ENCODE measurements at regions not wholly inside any gene's neighbourhood (a gene's known extent, or its start where the extent isn't known, plus 50 kb on each side); places are given as distances from the start of the nearest gene placed in this dataset.

GRCh38 chr11:91776655-91777054 lies 448.0 kb upstream of the FAT3 start:
- Histone ChIP-seq H3K4me3 (no peak overlapping the region), H3K9me3 (no peaks in the 10 kb centered on the region), H3K27ac (no peak overlapping the region), H3K36me3 (replicated peaks in 1 of 2; ENCODE audit: insufficient read depth in 1 of 2, low read depth in 2 of 2) (no peaks in the 10 kb centered on the region), H3K27me3 (no peaks in the 10 kb centered on the region), H3K4me1 (peaks cover 4% of the 10 kb centered on the region)
- DNase-seq (peak; percentile 17 to 67 (median 42)), ATAC-seq (no peak)
- 14 to 24% methylated on average over 2 of the region's 2 CpGs for WGBS, 2 donors
- no peak for TF ChIP-seq POLR2A (IDR thresholded peaks at IDR 0.05)
- TF ChIP-seq CTCF (IDR thresholded peaks at IDR 0.05), result no peak
- intact Hi-C loops (cut with DNase I), result no loop called here

GRCh38 chr11:91773090-91773489 lies 451.5 kb upstream of the FAT3 start:
- DNase-seq (no peak), ATAC-seq (no peak)
- Histone ChIP-seq H3K9me3 (no peaks in the 10 kb centered on the region), H3K27ac (no peak overlapping the region), H3K4me3 (no peak overlapping the region), H3K27me3 (no peaks in the 10 kb centered on the region), H3K4me1 (peaks cover 4% of the 10 kb centered on the region), H3K36me3 (replicated peaks in 1 of 2; ENCODE audit: insufficient read depth in 1 of 2, low read depth in 2 of 2) (no peaks in the 10 kb centered on the region)
- intact Hi-C loops (cut with DNase I), result no loop called here
- TF ChIP-seq POLR2A (IDR thresholded peaks at IDR 0.05) (no peak), CTCF (IDR thresholded peaks at IDR 0.05) (no peak)
- 84 to 86% methylated on average over 2 of the region's 2 CpGs for WGBS, 2 donors

- no peak overlapping the region for H3K4me3 ChIP-seq
- H3K4me1 ChIP-seq, result peaks cover 4% of the 10 kb centered on the region
- ATAC-seq, result no peak
- TF ChIP-seq POLR2A (IDR thresholded peaks at IDR 0.05), result no peak
- no peak for DNase-seq
- no peak overlapping the region for H3K27ac ChIP-seq
- H3K27me3 ChIP-seq, result no peaks in the 10 kb centered on the region
- no peaks in the 10 kb centered on the region for H3K9me3 ChIP-seq
- WGBS, 2 donors, result 22 to 23% methylated on average over 1 of the region's 1 CpG
- no peaks in the 10 kb centered on the region for H3K36me3 ChIP-seq (replicated peaks in 1 of 2; ENCODE audit: insufficient read depth in 1 of 2, low read depth in 2 of 2)
- intact Hi-C loops (cut with DNase I), result no loop called here
Measured at GRCh38 chr11:91771961-91772360, 452.7 kb upstream of the FAT3 start.

- DNase-seq (no peak), ATAC-seq (no peak)
- H3K4me3 ChIP-seq, result no peak overlapping the region
- no peaks in the 10 kb centered on the region for H3K4me1 ChIP-seq
- no peak for TF ChIP-seq CTCF (IDR thresholded peaks at IDR 0.05)
- no peak for TF ChIP-seq POLR2A (IDR thresholded peaks at IDR 0.05)
- no peaks in the 10 kb centered on the region for H3K36me3 ChIP-seq (replicated peaks in 1 of 2; ENCODE audit: insufficient read depth in 1 of 2, low read depth in 2 of 2)
- H3K9me3 ChIP-seq, result no peaks in the 10 kb centered on the region
- H3K27ac ChIP-seq, result no peak overlapping the region
- intact Hi-C loops (cut with DNase I), result no loop called here
- 32 to 37% methylated on average over 1 of the region's 1 CpG for WGBS, 2 donors
- H3K27me3 ChIP-seq, result no peaks in the 10 kb centered on the region
Measured at GRCh38 chr11:91768783-91769182, 455.8 kb upstream of the FAT3 start.

GRCh38 chr11:91763331-91763730 lies 461.3 kb upstream of the FAT3 start:
- TF ChIP-seq CTCF (IDR thresholded peaks at IDR 0.05), result no peak
- no peak for TF ChIP-seq POLR2A (IDR thresholded peaks at IDR 0.05)
- intact Hi-C loops (cut with DNase I), result no loop called here
- no peaks in the 10 kb centered on the region for H3K9me3 ChIP-seq
- DNase-seq, result no peak
- no peak overlapping the region for H3K4me3 ChIP-seq
- no peak for ATAC-seq
- no peak overlapping the region for H3K27ac ChIP-seq
- no peaks in the 10 kb centered on the region for H3K4me1 ChIP-seq
- no peaks in the 10 kb centered on the region for H3K27me3 ChIP-seq
- no peaks in the 10 kb centered on the region for H3K36me3 ChIP-seq (replicated peaks in 1 of 2; ENCODE audit: insufficient read depth in 1 of 2, low read depth in 2 of 2)

All from body of pancreas (tissue), 4 donors.